Glutamatergic neuron (in vitro differentiated cells): ENCODE measurements at regions not wholly inside any gene's neighbourhood (a gene's known extent, or its start where the extent isn't known, plus 50 kb on each side); places are given as distances from the start of the nearest gene placed in this dataset.

Experiments
- DNase-seq: peaks from one replicate; pipeline ENCODE4 v3.0.0; 2022
- H3K27ac Mint-ChIP-seq: one replicate; pipeline ENCODE4 v1.8.0; 2020; ENCODE audit warnings: mild to moderate bottlenecking, mixed read lengths, inconsistent platforms; ENCODE audit not compliant: unreplicated experiment
- H3K27me3 Mint-ChIP-seq: one replicate; pipeline ENCODE4 v1.8.0; 2020; ENCODE audit warnings: mild to moderate bottlenecking, moderate library complexity, mixed read lengths, inconsistent platforms; ENCODE audit not compliant: unreplicated experiment
- H3K36me3 Mint-ChIP-seq: one replicate; pipeline ENCODE4 v1.8.0; 2020; ENCODE audit warnings: mild to moderate bottlenecking, mixed read lengths, inconsistent platforms; ENCODE audit not compliant: unreplicated experiment
- H3K4me1 Mint-ChIP-seq: one replicate; pipeline ENCODE4 v1.8.0; 2020; ENCODE audit warnings: mild to moderate bottlenecking, low read depth, mixed read lengths, inconsistent platforms; ENCODE audit not compliant: unreplicated experiment
- H3K4me3 Mint-ChIP-seq: one replicate; pipeline ENCODE4 v1.8.0; 2020; ENCODE audit warnings: mild to moderate bottlenecking, mixed read lengths, inconsistent platforms; ENCODE audit not compliant: unreplicated experiment
- H3K9me3 Mint-ChIP-seq: one replicate; pipeline ENCODE4 v1.8.0; 2020; ENCODE audit warnings: mild to moderate bottlenecking, moderate library complexity, mixed read lengths, inconsistent platforms; ENCODE audit not compliant: unreplicated experiment
- CTCF ChIP-seq: fragments of 200-600 bp; sonication (generic); IDR thresholded peaks from one replicate; pipeline ENCODE4 v1.5.0; 2021; ENCODE audit not compliant: partially characterized antibody, unreplicated experiment

DNA sequence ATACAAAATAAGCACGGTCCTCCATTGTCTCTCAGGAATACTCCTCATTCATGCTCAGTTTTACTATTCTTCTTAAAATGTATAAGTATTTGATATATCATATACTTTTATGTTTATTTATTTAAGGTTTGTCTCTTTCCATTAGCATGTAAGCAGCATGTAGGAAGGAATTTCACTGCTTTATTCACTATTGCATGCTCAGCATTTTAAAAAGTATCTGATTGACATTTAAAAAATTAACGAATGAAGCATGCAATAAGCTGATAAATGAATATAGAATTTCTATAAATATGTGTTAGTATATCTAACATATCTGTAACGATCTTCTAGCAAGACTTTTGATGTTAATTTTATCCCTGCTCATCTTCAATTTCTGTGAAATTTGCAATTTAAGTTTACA, 402.7 kb upstream of the BRINP3 start:
- Mint-ChIP-seq H3K4me3 (no peak overlapping the region), H3K27me3 (no peaks in the 10 kb centered on the region), H3K36me3 (no peaks in the 10 kb centered on the region), H3K9me3 (no peaks in the 10 kb centered on the region), H3K4me1 (no peaks in the 10 kb centered on the region), H3K27ac (no peak overlapping the region)
- DNase-seq, result no peak
- no peak for TF ChIP-seq CTCF

DNA sequence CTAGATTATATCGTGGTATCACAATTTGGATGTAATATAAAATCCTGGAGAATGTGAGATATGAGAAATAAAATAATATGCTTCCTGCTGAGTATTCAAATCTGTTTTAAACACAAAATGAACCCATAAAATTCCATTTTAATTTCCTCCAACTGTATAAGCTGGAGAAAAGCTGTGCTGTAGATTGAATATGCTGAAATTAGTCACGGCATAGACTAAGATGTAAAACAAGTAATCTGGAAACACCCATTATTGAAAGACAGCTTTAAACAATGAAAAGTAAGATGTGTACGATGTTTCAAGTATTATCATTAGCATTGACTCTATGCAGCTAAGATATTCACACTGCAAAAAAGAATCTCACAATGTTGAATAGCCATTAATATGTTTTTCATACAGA, 403.4 kb upstream of the BRINP3 start:
- H3K4me1 Mint-ChIP-seq, result no peaks in the 10 kb centered on the region
- no peaks in the 10 kb centered on the region for H3K27me3 Mint-ChIP-seq
- no peak overlapping the region for H3K4me3 Mint-ChIP-seq
- no peak overlapping the region for H3K27ac Mint-ChIP-seq
- TF ChIP-seq CTCF, result no peak
- H3K9me3 Mint-ChIP-seq, result no peaks in the 10 kb centered on the region
- H3K36me3 Mint-ChIP-seq, result no peaks in the 10 kb centered on the region
- DNase-seq, result no peak

DNA sequence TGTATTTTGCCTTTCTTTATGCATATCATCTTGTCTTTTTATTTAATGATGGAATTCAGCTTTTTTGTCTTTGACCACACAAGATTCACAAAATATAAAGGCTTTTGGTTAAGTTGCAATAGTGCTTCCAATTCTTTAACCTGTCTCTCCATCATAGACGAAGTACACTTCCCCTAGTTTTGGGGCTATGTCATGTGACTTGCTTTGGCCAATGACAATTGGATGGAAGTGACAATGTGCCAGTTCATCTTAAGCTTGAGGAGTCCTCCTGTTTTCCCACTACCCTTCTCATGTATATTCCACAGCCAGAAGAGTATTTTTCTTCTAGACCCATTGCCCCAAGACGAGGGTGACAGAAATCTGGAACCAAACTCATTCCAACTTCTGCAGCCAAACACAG, 419.6 kb upstream of the BRINP3 start:
- Mint-ChIP-seq H3K27me3 (no peaks in the 10 kb centered on the region), H3K27ac (no peak overlapping the region), H3K4me1 (no peaks in the 10 kb centered on the region), H3K36me3 (no peaks in the 10 kb centered on the region), H3K9me3 (no peaks in the 10 kb centered on the region), H3K4me3 (no peak overlapping the region)
- no peak for DNase-seq
- no peak for TF ChIP-seq CTCF

DNA sequence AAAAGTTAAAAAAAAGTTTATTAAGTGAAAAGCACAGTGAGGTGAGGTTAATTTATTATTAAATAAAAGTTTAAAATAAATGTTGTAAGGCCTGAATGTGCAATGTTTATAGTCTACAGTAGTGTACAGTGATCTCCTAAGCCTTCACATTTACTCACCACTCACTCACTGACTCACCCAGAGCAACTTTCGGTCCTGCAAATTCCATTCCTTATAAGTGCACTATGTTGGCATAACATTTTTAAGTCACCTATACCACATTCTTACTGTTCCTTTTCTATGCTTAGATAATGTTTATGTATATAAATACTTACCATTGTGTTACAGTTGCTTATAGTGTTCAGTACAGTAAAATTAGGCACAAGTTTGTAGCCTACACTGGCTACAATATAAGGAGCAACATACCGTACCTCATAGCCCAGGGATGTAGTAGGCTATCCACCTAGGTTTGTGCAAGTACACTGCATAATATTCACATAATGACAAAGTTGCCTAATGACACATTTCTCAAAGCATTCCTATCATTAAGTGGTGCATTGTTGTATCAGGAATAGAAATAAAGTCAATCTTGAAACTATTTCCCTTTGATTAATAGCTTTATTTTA, 426.5 kb upstream of the BRINP3 start:
- H3K4me3 Mint-ChIP-seq, result no peak overlapping the region
- no peaks in the 10 kb centered on the region for H3K36me3 Mint-ChIP-seq
- no peaks in the 10 kb centered on the region for H3K9me3 Mint-ChIP-seq
- no peak for TF ChIP-seq CTCF
- H3K27ac Mint-ChIP-seq, result no peak overlapping the region
- no peak for DNase-seq
- H3K27me3 Mint-ChIP-seq, result no peaks in the 10 kb centered on the region
- no peaks in the 10 kb centered on the region for H3K4me1 Mint-ChIP-seq

- Mint-ChIP-seq H3K4me1 (no peaks in the 10 kb centered on the region), H3K4me3 (no peak overlapping the region), H3K27me3 (no peaks in the 10 kb centered on the region), H3K27ac (no peak overlapping the region), H3K9me3 (no peaks in the 10 kb centered on the region), H3K36me3 (no peaks in the 10 kb centered on the region)
- no peak for DNase-seq
- no peak for TF ChIP-seq CTCF
Observed at GRCh38 chr1:190906206-190906725, 428.6 kb upstream of the BRINP3 start.
